Liver (tissue), 7 donors: ENCODE measurements at regions not wholly inside any gene's neighbourhood (a gene's known extent, or its start where the extent isn't known, plus 50 kb on each side); places are given as distances from the start of the nearest gene placed in this dataset.

Source experiments
- DNase-seq: peaks from one replicate; pipeline ENCODE4 v3.0.0-alpha.2; 2017; ENCODE audit warnings: low spot score
- H3K27ac ChIP-seq, 2 donors: one replicate each; pipeline ENCODE4 v1.7.0; 2013; ENCODE audit warnings: inconsistent platforms in 2 of 2, low read length in 2 of 2, control low read depth in 1 of 2, low read depth in 1 of 2, mild to moderate bottlenecking in 1 of 2
- H3K27me3 ChIP-seq, 4 donors: one replicate each; pipeline versions ENCODE4 v1.6.1 to v1.7.0; 2013; ENCODE audit warnings: low read length in 3 of 4, inconsistent platforms in 1 of 4, mild to moderate bottlenecking in 1 of 4, moderate library complexity in 1 of 4; ENCODE audit not compliant: control insufficient read depth in 4 of 4, insufficient read depth in 4 of 4
- H3K36me3 ChIP-seq, 4 donors: one replicate each; pipeline versions ENCODE4 v1.6.1 to v1.7.0; 2013; ENCODE audit warnings: low read length in 3 of 4, mild to moderate bottlenecking in 3 of 4, low read depth in 1 of 4, moderate library complexity in 1 of 4; ENCODE audit not compliant: control insufficient read depth in 4 of 4, insufficient read depth in 3 of 4
- H3K4me1 ChIP-seq, 4 donors: one replicate each; pipeline versions ENCODE4 v1.6.1 to v1.7.0; 2013; ENCODE audit warnings: low read length in 3 of 4, mild to moderate bottlenecking in 3 of 4, moderate library complexity in 1 of 4; ENCODE audit not compliant: control insufficient read depth in 4 of 4, insufficient read depth in 4 of 4
- H3K4me3 ChIP-seq, 3 donors: one replicate each; pipeline versions ENCODE4 v1.6.1 to v1.7.0; 2013; ENCODE audit warnings: low read length in 3 of 3, control low read depth in 1 of 3, low read depth in 1 of 3, mild to moderate bottlenecking in 1 of 3
- H3K9ac ChIP-seq, 2 donors: one replicate each; pipeline ENCODE4 v1.7.0; 2013; ENCODE audit warnings: low read length in 2 of 2, mild to moderate bottlenecking in 2 of 2, moderate library complexity in 2 of 2, control low read depth in 1 of 2, low read depth in 1 of 2
- H3K9me3 ChIP-seq, 4 donors: one replicate each; pipeline versions ENCODE4 v1.6.1 to v1.7.0; 2013; ENCODE audit warnings: low read length in 3 of 4; ENCODE audit not compliant: control insufficient read depth in 4 of 4
- EGR1 ChIP-seq, 2 donors: IDR thresholded peaks; 2 replicates each; pipeline ENCODE4 v1.6.1; 2016 to 2018; ENCODE audit warnings: antibody characterized with exemption in 2 of 2, low read depth in 2 of 2
- FOXA1 ChIP-seq: IDR thresholded peaks from 2 replicates; pipeline ENCODE4 v1.6.1; 2016; ENCODE audit warnings: antibody characterized with exemption
- FOXA2 ChIP-seq: IDR thresholded peaks from 2 replicates; pipeline ENCODE4 v1.6.1; 2016; ENCODE audit warnings: antibody characterized with exemption
- HNF4A ChIP-seq, 2 donors: conservative IDR thresholded peaks; 2 replicates each; pipeline ENCODE4 v1.6.1; 2016; ENCODE audit warnings: antibody characterized with exemption in 2 of 2, mild to moderate bottlenecking in 2 of 2
- HNF4G ChIP-seq: IDR thresholded peaks from 2 replicates; pipeline ENCODE4 v1.6.1; 2016; ENCODE audit warnings: antibody characterized with exemption
- JUND ChIP-seq, 2 donors: IDR thresholded peaks; 2 replicates each; pipeline ENCODE4 v1.6.1; 2016; ENCODE audit warnings: antibody characterized with exemption in 2 of 2
- RAD21 ChIP-seq, 2 donors: IDR thresholded peaks; 2 replicates each; pipeline ENCODE4 v1.6.1; 2016; ENCODE audit warnings: antibody characterized with exemption in 2 of 2, mild to moderate bottlenecking in 2 of 2
- SP1 ChIP-seq: IDR thresholded peaks from 2 replicates; pipeline ENCODE4 v1.6.1; 2018; ENCODE audit warnings: antibody characterized with exemption, mild to moderate bottlenecking
- TAF1 ChIP-seq: conservative IDR thresholded peaks from 2 replicates; pipeline ENCODE4 v1.6.1; 2016; ENCODE audit warnings: antibody characterized with exemption, mild to moderate bottlenecking
- YY1 ChIP-seq: IDR thresholded peaks from 2 replicates; pipeline ENCODE4 v1.6.1; 2016; ENCODE audit warnings: antibody characterized with exemption, mild to moderate bottlenecking
- WGBS: extraction: QIAGEN DNeasy Blood & Tissue Kit; methylation state at CpG from one replicate; pipeline ENCODE4 v1.1.7; 2013; 5-methylcytosine and 5-hydroxymethylcytosine counted together
- TF ChIP-seq, protein P1 (sequence below): IDR thresholded peaks from 2 replicates; pipeline ENCODE4 v1.6.1; 2016; ENCODE audit warnings: antibody characterized with exemption, mild to moderate bottlenecking
- TF ChIP-seq, protein P2 (sequence below): IDR thresholded peaks from 2 replicates; pipeline ENCODE4 v1.6.1; 2016; ENCODE audit warnings: antibody characterized with exemption
- TF ChIP-seq, protein P3 (sequence below): IDR thresholded peaks from 2 replicates; pipeline ENCODE4 v1.6.1; 2016; ENCODE audit warnings: antibody characterized with exemption
- TF ChIP-seq, protein P4 (sequence below): IDR thresholded peaks from 2 replicates; pipeline ENCODE4 v1.6.1; 2016; ENCODE audit warnings: antibody characterized with exemption
- donor health status: healthy.
- donor health status: healthy.
- donor health status: healthy.
- donor health status: healthy.

DNA sequence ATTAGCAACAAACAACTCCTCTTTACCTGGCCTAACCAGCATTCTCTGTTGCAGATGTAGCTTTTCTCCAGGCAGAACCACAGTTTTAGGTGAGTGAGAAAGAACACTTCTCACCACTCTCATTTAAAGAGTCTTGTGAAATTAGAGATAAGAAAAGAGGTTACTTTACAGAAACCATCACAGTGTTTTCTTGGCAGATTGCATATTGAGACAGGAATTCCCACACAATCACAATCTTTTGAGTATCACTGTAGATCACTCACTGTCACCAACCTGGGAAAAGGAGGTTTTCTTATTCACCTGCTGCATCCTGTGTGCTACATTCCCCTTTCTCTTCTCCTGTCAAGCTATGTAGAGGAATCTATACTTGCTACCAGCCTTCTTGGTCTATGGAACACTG is 574.6 kb downstream of the SLC4A3 start (continued):
- TF ChIP-seq, protein P1, sequence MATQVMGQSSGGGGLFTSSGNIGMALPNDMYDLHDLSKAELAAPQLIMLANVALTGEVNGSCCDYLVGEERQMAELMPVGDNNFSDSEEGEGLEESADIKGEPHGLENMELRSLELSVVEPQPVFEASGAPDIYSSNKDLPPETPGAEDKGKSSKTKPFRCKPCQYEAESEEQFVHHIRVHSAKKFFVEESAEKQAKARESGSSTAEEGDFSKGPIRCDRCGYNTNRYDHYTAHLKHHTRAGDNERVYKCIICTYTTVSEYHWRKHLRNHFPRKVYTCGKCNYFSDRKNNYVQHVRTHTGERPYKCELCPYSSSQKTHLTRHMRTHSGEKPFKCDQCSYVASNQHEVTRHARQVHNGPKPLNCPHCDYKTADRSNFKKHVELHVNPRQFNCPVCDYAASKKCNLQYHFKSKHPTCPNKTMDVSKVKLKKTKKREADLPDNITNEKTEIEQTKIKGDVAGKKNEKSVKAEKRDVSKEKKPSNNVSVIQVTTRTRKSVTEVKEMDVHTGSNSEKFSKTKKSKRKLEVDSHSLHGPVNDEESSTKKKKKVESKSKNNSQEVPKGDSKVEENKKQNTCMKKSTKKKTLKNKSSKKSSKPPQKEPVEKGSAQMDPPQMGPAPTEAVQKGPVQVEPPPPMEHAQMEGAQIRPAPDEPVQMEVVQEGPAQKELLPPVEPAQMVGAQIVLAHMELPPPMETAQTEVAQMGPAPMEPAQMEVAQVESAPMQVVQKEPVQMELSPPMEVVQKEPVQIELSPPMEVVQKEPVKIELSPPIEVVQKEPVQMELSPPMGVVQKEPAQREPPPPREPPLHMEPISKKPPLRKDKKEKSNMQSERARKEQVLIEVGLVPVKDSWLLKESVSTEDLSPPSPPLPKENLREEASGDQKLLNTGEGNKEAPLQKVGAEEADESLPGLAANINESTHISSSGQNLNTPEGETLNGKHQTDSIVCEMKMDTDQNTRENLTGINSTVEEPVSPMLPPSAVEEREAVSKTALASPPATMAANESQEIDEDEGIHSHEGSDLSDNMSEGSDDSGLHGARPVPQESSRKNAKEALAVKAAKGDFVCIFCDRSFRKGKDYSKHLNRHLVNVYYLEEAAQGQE: no peak
- TF ChIP-seq JUND (IDR thresholded peaks at IDR 0.05): no peak
- no peak for TF ChIP-seq EGR1 (IDR thresholded peaks at IDR 0.05; ENCODE audit: low read depth in 2 of 2)
- no peak for TF ChIP-seq TAF1
- TF ChIP-seq HNF4A (conservative IDR thresholded peaks at IDR 0.05): no peak
- TF ChIP-seq, protein P2, sequence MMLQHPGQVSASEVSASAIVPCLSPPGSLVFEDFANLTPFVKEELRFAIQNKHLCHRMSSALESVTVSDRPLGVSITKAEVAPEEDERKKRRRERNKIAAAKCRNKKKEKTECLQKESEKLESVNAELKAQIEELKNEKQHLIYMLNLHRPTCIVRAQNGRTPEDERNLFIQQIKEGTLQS: no peak
- TF ChIP-seq FOXA2: no peak
- no peak for TF ChIP-seq HNF4G

DNA sequence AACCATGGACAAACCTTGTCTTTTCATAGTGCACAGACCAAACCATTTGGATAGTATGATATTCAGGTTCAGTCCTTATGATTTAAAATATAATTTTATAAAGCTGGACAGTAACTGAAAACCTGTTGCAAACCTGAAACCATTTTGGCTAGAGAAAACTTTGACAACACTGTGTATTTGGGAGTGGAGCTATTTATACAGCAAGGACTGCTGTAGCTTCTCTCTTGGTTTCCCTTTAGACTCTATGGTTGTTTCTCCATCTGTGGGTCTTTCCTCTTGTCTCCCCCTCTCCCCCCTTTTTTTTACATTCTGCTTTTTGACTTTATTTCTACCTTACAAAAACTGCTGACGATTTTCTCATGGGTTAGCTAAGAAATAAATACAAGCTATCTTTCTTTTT is 581.7 kb downstream of the SLC4A3 start:
- no peak overlapping the region for H3K27ac ChIP-seq
- H3K9ac ChIP-seq: no peak overlapping the region
- TF ChIP-seq RAD21 (IDR thresholded peaks at IDR 0.05) (no peak), HNF4G (no peak), YY1 (no peak), SP1 (no peak), FOXA1 (no peak)
- TF ChIP-seq, protein P3, sequence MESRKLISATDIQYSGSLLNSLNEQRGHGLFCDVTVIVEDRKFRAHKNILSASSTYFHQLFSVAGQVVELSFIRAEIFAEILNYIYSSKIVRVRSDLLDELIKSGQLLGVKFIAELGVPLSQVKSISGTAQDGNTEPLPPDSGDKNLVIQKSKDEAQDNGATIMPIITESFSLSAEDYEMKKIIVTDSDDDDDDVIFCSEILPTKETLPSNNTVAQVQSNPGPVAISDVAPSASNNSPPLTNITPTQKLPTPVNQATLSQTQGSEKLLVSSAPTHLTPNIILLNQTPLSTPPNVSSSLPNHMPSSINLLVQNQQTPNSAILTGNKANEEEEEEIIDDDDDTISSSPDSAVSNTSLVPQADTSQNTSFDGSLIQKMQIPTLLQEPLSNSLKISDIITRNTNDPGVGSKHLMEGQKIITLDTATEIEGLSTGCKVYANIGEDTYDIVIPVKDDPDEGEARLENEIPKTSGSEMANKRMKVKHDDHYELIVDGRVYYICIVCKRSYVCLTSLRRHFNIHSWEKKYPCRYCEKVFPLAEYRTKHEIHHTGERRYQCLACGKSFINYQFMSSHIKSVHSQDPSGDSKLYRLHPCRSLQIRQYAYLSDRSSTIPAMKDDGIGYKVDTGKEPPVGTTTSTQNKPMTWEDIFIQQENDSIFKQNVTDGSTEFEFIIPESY: no peak
- TF ChIP-seq, protein P4, sequence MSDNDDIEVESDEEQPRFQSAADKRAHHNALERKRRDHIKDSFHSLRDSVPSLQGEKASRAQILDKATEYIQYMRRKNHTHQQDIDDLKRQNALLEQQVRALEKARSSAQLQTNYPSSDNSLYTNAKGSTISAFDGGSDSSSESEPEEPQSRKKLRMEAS: no peak
- TF ChIP-seq, protein P1: no peak
- H3K36me3 ChIP-seq: no peaks in the 10 kb centered on the region
- H3K27me3 ChIP-seq: no peaks in the 10 kb centered on the region
- H3K9me3 ChIP-seq: no peaks in the 10 kb centered on the region
- no peak overlapping the region for H3K4me3 ChIP-seq
- 17% methylated on average over 1 of the region's 1 CpG for WGBS
- no peaks in the 10 kb centered on the region for H3K4me1 ChIP-seq
- no peak for DNase-seq
